ENCODE measurements at regions not wholly inside any gene's neighbourhood (a gene's known extent, or its start where the extent isn't known, plus 50 kb on each side); places are given as distances from the start of the nearest gene placed in this dataset.

DNA sequence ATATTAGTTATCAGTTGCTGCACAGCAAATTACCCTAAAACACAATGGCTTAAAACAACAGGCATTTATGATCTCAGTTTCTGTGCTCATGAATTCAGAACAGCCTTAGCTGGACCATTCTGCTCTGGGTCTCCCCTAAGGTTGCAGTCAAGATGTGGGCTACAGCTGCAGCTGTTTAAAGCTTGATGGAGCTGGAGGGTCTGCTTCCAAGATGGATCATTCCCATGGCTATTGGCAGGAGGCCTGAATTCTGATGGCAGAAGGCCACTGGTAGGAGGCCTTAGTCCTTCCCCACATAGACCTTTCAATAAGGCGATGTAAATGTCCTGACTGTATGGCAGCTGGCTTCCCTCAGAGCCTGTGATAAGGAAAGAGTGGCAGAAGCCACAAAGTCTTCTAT lies 118.6 kb upstream of the SERPINE2 start (continued):
- TF ChIP-seq GABPA (IDR thresholded peaks at IDR 0.05; ENCODE audit: borderline replicate concordance, insufficient read depth, low read length) (no peak), RFX5 (IDR thresholded peaks at IDR 0.05; ENCODE audit: borderline replicate concordance, low read depth, low read length) (no peak), EP300 (IDR thresholded peaks at IDR 0.05; ENCODE audit: borderline replicate concordance in 1 of 2, low read depth in 2 of 2, low read length in 2 of 2) (no peak), SUZ12 (IDR thresholded peaks at IDR 0.05; ENCODE audit: low read length) (no peak)
- TF ChIP-seq, protein P1, sequence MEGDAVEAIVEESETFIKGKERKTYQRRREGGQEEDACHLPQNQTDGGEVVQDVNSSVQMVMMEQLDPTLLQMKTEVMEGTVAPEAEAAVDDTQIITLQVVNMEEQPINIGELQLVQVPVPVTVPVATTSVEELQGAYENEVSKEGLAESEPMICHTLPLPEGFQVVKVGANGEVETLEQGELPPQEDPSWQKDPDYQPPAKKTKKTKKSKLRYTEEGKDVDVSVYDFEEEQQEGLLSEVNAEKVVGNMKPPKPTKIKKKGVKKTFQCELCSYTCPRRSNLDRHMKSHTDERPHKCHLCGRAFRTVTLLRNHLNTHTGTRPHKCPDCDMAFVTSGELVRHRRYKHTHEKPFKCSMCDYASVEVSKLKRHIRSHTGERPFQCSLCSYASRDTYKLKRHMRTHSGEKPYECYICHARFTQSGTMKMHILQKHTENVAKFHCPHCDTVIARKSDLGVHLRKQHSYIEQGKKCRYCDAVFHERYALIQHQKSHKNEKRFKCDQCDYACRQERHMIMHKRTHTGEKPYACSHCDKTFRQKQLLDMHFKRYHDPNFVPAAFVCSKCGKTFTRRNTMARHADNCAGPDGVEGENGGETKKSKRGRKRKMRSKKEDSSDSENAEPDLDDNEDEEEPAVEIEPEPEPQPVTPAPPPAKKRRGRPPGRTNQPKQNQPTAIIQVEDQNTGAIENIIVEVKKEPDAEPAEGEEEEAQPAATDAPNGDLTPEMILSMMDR (IDR thresholded peaks at IDR 0.05; ENCODE audit: control extremely low read depth in 1 of 3, insufficient read depth in 1 of 3, low read depth in 1 of 3, low read length in 3 of 3): no peak
